ENCODE measurements at regions not wholly inside any gene's neighbourhood (a gene's known extent, or its start where the extent isn't known, plus 50 kb on each side); places are given as distances from the start of the nearest gene placed in this dataset.

GRCh38 chr18:27746241-27746640, 430.7 kb downstream of the CDH2 start:
- Histone ChIP-seq H3K4me3 (no peak overlapping the region), H3K9ac (ENCODE audit: low read depth in 2 of 2, low read length in 2 of 2) (no peak overlapping the region), H3K4me1 (no peaks in the 10 kb centered on the region), H3K27me3 (no peaks in the 10 kb centered on the region), H3K9me3 (no peaks in the 10 kb centered on the region), H3K27ac (no peak overlapping the region), H3K36me3 (no peaks in the 10 kb centered on the region)
- no peak for DNase-seq
- no peak for TF ChIP-seq CTCF (IDR thresholded peaks at IDR 0.05)
- intact Hi-C loops (cut with DNase I): no loop called here

GRCh38 chr18:27735117-27735516, 441.8 kb downstream of the CDH2 start:
- no peak for TF ChIP-seq CTCF (IDR thresholded peaks at IDR 0.05)
- Histone ChIP-seq H3K27ac (no peak overlapping the region), H3K36me3 (no peaks in the 10 kb centered on the region), H3K4me1 (no peaks in the 10 kb centered on the region), H3K9ac (ENCODE audit: low read depth in 2 of 2, low read length in 2 of 2) (no peak overlapping the region), H3K4me3 (no peak overlapping the region), H3K9me3 (no peaks in the 10 kb centered on the region), H3K27me3 (no peaks in the 10 kb centered on the region)
- DNase-seq: no peak
- intact Hi-C loops (cut with DNase I): no loop called here

GRCh38 chr18:27731211-27731610, 445.7 kb downstream of the CDH2 start:
- no peaks in the 10 kb centered on the region for H3K36me3 ChIP-seq
- no peak overlapping the region for H3K9ac ChIP-seq (ENCODE audit: low read depth in 2 of 2, low read length in 2 of 2)
- H3K4me3 ChIP-seq: no peak overlapping the region
- no peak for DNase-seq
- H3K27me3 ChIP-seq: no peaks in the 10 kb centered on the region
- no peaks in the 10 kb centered on the region for H3K4me1 ChIP-seq
- no peaks in the 10 kb centered on the region for H3K9me3 ChIP-seq
- no peak overlapping the region for H3K27ac ChIP-seq
- intact Hi-C loops (cut with DNase I): no loop called here
- TF ChIP-seq CTCF (IDR thresholded peaks at IDR 0.05): no peak

GRCh38 chr18:27728659-27729058, 448.3 kb downstream of the CDH2 start:
- Histone ChIP-seq H3K9me3 (no peaks in the 10 kb centered on the region), H3K27ac (no peak overlapping the region), H3K36me3 (no peaks in the 10 kb centered on the region), H3K27me3 (no peaks in the 10 kb centered on the region), H3K4me3 (no peak overlapping the region), H3K4me1 (no peaks in the 10 kb centered on the region), H3K9ac (ENCODE audit: low read depth in 2 of 2, low read length in 2 of 2) (no peak overlapping the region)
- DNase-seq: no peak
- intact Hi-C loops (cut with DNase I): no loop called here
- no peak for TF ChIP-seq CTCF (IDR thresholded peaks at IDR 0.05)

GRCh38 chr18:27724362-27724761, 452.6 kb downstream of the CDH2 start:
- TF ChIP-seq CTCF (IDR thresholded peaks at IDR 0.05): no peak
- intact Hi-C loops (cut with DNase I): no loop called here
- no peak for DNase-seq
- no peak overlapping the region for H3K27ac ChIP-seq
- no peak overlapping the region for H3K9ac ChIP-seq (ENCODE audit: low read depth in 2 of 2, low read length in 2 of 2)
- H3K4me1 ChIP-seq: no peaks in the 10 kb centered on the region
- H3K36me3 ChIP-seq: no peaks in the 10 kb centered on the region
- no peaks in the 10 kb centered on the region for H3K27me3 ChIP-seq
- H3K4me3 ChIP-seq: no peak overlapping the region
- H3K9me3 ChIP-seq: no peaks in the 10 kb centered on the region

GRCh38 chr18:27723168-27723567, 453.8 kb downstream of the CDH2 start:
- Histone ChIP-seq H3K27ac (no peak overlapping the region), H3K9me3 (no peaks in the 10 kb centered on the region), H3K4me3 (no peak overlapping the region), H3K36me3 (no peaks in the 10 kb centered on the region), H3K9ac (ENCODE audit: low read depth in 2 of 2, low read length in 2 of 2) (no peak overlapping the region), H3K27me3 (no peaks in the 10 kb centered on the region), H3K4me1 (no peaks in the 10 kb centered on the region)
- TF ChIP-seq CTCF (IDR thresholded peaks at IDR 0.05): no peak
- DNase-seq: no peak
- intact Hi-C loops (cut with DNase I): no loop called here
